ENCODE measurements at regions not wholly inside any gene's neighbourhood (a gene's known extent, or its start where the extent isn't known, plus 50 kb on each side); places are given as distances from the start of the nearest gene placed in this dataset.

DNA sequence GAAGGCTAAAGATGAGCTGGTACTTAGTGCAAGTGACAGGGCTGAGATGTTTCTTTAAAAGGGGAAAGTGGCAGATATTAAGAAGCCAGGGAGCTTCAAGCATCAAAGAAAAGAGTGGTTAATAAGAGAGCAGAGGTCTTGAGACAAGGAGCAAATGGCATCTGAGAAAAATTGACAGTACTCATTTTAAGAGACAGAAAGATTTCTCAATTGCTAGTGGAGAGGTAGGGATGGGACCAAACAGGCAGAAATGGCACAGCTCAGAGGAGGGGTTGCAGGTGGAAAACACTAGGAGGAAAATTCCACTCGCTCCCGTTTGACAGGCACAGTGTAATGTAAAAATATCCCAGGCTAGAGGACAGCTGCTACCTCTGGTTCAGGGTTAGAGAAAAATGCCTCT, 593.4 kb upstream of the LRATD1 start:
- TF ChIP-seq, protein P1, sequence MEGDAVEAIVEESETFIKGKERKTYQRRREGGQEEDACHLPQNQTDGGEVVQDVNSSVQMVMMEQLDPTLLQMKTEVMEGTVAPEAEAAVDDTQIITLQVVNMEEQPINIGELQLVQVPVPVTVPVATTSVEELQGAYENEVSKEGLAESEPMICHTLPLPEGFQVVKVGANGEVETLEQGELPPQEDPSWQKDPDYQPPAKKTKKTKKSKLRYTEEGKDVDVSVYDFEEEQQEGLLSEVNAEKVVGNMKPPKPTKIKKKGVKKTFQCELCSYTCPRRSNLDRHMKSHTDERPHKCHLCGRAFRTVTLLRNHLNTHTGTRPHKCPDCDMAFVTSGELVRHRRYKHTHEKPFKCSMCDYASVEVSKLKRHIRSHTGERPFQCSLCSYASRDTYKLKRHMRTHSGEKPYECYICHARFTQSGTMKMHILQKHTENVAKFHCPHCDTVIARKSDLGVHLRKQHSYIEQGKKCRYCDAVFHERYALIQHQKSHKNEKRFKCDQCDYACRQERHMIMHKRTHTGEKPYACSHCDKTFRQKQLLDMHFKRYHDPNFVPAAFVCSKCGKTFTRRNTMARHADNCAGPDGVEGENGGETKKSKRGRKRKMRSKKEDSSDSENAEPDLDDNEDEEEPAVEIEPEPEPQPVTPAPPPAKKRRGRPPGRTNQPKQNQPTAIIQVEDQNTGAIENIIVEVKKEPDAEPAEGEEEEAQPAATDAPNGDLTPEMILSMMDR (IDR thresholded peaks at IDR 0.05; ENCODE audit: low read depth, low read length, poor library complexity, severe bottlenecking): no peak
- TF ChIP-seq EZH2phosphoT487 (IDR thresholded peaks at IDR 0.05; ENCODE audit: borderline replicate concordance, low read length): no peak

All from DOHH2 (cell line).